SKM-1 treated with dmso at 0.1 percent for 144 hours (cell line): ENCODE measurements at regions not wholly inside any gene's neighbourhood (a gene's known extent, or its start where the extent isn't known, plus 50 kb on each side); places are given as distances from the start of the nearest gene placed in this dataset.
A peak's percentile ranks its signal among the peaks of the same experiment; 100 is the strongest.

ENCODE experiments used
- DNase-seq: peaks from one replicate; lab custom pipeline; 2025; ENCODE audit not compliant: unreplicated experiment; lab: John Stamatoyannopoulos, UW

DNA sequence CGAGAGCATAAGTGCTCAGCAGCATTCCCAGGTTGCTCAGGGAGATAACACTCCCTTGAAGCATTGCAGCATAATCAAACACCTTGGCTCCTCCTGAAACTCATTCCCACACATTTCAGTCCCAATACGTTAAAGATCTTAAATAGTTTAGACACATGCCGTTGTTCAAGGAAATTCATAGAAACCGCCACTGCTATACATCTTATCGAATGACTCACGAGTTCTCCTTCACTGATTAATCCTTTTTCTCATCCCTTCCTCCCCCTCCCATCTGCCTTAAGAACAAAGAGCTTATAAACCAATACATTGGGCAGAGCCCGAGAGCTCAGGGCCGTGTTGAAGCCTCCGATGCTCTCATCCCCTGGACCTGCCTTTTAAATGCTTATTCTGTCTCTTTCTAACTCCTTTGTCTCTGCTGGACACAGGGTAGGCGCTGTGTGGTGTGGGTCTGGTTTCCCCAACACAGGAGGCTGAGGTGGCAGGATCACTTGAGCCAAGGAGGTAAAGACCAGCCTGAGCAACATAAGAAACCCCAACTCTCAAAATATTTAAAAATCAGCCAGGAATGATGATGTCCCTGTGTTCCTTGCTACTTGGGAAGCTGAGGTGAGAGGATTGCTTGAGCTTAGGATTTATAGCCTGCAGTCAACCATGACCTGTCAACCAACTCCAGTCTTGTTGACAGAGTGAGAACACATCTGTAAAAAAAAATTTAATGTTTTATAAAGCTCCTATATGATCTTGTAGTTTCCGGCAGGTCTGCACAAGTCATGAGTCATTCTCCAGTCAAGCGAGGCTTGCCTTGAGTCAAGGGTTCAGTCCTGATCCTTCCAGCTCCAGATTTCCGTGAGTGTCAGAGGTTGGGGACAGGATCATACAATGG, 394.0 kb upstream of the HSFY2 start:
- DNase-seq = no peak

GRCh38 chrY:19148783-19149182, 375.2 kb upstream of the HSFY2 start:
- no peak for DNase-seq

DNA sequence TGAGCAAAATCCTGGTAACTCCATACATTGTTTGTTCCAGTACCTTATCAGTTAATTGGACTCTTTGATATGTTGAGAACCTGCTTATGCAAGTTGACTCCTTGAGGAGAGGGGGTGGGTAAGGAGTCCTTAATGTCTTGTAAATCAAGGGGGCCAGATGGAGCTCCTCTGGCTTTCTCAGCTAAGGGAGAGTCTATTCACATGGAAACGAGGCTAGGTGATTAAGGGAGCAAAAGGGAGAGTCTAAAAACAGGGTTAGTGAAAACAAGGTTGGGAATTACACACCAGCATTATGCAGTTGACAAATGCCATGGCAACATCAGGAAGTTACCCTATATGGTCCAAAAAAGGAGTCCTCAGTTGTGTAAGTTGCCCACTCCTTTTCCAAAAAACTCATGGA, 372.8 kb upstream of the HSFY2 start:
- no peak for DNase-seq

- DNase-seq = no peak
Measured at GRCh38 chrY:19142093-19142492, 368.6 kb upstream of the HSFY2 start.

- no peak for DNase-seq
Measured at GRCh38 chrY:19140285-19140920, 366.9 kb upstream of the HSFY2 start.

- no peak for DNase-seq
Measured at GRCh38 chrY:19134426-19134825, 360.9 kb upstream of the HSFY2 start.

- DNase-seq = no peak
Measured at GRCh38 chrY:19130569-19131358, 357.2 kb upstream of the HSFY2 start.

DNA sequence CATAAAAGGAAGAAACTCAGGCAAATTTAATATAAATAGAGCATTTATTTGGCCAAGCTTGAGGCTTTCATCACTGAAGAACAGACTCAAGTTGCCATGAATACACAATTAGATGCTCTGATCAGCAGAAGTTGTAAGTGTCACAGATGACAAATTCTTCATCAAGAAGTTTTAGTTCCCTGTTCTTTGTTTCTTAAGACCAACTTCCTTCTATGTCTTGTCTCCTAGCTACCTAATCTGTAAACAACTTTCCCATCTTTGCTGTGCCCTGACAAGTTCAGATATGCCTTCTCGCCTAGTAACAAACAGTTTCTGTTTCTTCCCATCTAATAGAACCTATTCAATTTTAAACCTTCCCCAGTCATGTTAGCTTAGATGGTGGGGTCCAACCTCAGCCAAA, 353.4 kb upstream of the HSFY2 start:
- peak; percentile 0 for DNase-seq

- no peak for DNase-seq
Measured at GRCh38 chrY:19124609-19125008, 351.1 kb upstream of the HSFY2 start.

DNA sequence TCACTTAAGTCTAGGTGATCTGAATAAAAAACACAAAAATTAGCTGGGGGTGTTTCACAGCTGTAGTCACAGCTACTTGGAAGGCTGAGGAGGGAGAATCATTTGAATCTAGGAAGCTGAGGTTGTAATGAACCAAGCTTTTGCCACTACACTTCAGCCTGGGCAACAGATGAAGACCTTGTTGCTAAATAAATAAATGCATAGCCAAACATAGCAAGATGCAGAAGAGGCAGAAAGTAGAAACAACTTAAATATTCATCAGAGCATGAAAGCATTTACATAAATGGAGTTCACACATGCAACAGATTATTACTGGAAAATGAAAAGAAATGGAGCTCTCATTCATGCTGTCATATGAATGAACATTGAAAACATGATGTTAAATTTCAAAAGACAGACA, 348.9 kb upstream of the HSFY2 start:
- no peak for DNase-seq

DNA sequence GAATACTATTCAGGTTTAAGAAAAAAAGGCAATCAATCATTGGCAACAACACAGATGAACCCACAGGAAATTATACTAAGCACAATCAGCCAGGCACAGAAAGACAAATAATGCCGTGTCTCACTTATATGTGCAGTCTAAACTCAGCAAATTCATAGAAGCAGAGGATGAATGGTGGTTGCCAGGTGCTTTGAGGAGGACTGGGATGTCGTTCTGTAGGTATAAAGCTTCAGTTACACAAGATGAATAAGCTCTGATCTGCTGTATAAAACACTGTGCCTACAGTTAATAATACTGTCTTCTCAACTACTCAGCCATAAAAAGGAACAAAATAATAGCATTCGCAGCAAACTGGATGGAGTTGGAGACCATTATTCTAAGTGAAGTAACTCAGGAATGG, 324.8 kb upstream of the HSFY2 start:
- DNase-seq = no peak

GRCh38 chrY:19095460-19095859, 321.9 kb upstream of the HSFY2 start:
- DNase-seq = no peak

DNA sequence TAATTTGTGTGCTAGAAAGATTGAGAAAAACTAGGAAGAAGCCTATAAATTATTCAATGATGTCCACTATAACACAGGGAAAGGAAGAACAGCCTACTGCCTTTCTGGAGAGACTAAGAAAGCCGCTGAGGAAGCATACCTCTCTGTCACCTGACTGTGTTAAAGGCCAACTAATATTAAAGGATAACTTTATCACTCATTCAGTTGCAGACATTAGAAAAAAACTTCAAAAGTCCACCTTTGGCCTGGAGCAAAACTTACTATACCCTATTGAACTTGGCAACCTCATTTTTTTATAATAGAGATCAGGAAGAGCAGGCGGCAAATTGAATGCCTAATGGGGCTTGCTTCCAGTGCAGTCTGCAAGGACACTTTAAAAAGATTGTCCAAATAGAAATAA, 309.5 kb upstream of the HSFY2 start:
- no peak for DNase-seq

- no peak for DNase-seq
Measured at GRCh38 chrY:19077698-19078113, 304.2 kb upstream of the HSFY2 start.

DNA sequence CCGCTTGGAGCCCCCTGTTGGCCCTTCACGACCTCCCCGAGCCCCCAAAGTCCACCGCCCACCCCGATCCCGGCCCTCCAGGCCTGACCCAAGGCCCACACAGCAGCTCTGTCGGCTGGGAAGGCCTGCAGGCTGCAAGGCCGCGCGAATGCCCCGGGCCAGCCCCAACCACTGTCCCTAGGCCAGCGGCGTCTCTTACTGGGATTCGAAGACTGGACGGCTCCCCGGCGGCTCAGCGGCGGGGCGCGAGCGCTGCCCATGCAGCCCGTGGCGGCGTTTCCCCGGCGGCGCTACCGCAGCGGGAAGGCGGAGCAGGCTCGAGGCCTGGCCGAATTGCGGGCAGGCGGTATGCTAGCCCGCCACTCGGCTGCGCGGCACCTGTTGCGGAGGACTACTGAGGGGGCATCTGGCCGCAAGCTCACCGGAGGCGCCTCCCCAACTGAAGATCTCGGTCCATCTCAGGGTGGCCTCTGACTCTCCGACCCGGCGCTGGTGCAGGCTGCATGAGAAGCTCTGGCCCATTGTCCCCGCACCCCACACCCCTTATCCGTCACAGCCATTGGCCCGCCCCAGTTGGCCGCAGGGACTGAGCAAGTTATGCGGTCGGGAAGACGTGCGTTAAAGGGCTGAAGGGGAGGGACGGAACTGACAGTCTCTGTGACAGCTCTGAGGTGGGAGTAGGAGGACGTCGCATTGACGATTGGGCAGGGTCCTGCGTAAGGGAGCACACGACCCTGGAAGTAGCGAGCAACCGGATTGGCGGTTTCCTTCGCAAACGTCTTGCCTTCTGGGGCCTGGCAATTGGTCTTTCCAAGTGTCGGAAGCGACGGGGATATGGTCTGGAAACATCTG, 303.5 kb upstream of the HSFY2 start:
- peak; percentile 33 for DNase-seq

DNA sequence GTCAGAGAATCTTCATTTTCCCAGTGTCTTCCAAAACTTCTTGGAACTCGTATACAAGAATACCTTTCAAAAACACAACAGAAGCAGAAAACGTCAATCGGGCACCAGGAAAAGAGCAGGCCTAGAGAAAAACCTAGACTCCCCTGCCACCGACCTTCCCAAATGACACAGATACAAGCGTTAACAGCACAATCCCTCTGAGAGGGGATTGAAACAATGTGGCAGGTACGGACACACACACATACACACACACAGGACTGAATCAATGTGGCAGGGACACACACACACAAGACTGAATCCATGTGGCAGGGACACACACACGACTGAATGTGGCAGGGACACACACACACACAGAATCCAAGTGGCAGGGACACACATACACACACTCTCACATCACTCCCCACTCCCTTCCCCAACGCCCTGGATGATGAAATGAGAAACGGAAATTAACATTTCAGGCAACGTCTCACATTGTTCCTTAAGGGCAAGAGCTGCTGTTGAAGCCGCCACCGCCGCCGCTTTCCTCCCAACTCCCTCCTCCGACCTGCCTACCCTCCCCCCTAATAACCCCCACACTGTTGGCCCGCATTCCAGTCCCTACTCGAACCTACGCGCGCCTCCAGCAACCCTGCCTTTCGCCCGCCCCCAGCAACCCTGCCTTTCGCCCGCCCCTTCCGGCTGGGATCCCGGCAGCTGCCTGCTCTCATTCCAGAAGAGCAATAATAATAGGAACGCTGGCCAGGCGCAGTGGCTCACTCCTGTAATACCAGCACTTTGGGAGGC, 302.1 kb upstream of the HSFY2 start:
- peak; percentile 37 for DNase-seq

DNA sequence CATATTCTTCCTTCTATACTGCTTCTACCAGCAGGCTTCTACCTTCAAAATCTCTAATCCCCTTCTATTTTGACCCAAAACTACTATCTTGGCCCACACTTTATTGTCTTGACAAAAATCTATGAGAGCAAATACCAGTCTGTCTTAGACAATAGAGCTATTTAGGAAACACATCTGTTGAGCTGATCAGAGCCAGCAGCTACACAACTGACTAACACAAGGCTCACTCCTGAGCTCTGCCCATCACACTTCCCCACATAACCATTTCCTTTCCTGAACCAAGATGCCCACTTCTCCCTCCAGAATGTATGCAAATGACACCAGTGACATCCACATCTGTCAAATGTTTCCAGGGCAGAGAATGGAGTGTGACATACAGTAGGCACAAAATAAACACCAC, 293.9 kb upstream of the HSFY2 start:
- no peak for DNase-seq

GRCh38 chrY:19066447-19067190, 293.1 kb upstream of the HSFY2 start:
- DNase-seq = no peak

DNA sequence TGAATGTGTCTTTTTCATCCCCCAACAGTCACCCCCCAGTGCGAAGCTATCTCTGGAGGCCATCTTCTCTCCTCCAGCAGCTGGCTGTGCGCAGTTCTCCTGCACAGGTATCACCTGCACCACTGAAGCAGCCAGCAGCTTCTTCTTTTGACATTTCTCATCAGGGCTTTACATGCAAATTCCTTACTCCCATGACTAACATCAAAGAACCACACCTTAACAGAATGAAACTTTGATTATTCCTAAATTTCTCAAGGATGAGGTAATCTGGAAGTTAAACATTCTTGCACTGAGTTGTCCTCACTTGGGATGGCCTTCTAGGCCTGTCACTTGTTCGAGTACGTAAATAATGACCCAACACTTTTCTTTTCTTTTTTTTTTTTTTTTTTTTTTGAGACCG, 291.6 kb upstream of the HSFY2 start:
- DNase-seq = no peak
